A549 (cell line): ENCODE measurements at regions not wholly inside any gene's neighbourhood (a gene's known extent, or its start where the extent isn't known, plus 50 kb on each side); places are given as distances from the start of the nearest gene placed in this dataset.

Source experiments
- CBX8 ChIP-seq: fragments of 200-600 bp; sonication (generic); IDR thresholded peaks from 2 replicates; pipeline ENCODE4 v1.6.1; 2016
- ESRRA ChIP-seq: fragments of 150-350 bp; IDR thresholded peaks from 2 replicates; pipeline ENCODE4 v1.6.1; 2014; ENCODE audit warnings: mild to moderate bottlenecking, low read length, borderline replicate concordance
- KDM1A ChIP-seq: fragments of 200-600 bp; sonication (generic); IDR thresholded peaks from 2 replicates; pipeline ENCODE4 v1.6.1; 2016; ENCODE audit warnings: low read depth, mild to moderate bottlenecking
- MAFK ChIP-seq: fragments of 450-650 bp; IDR thresholded peaks from 2 replicates; pipeline ENCODE4 v1.6.1; 2014; ENCODE audit not compliant: partially characterized antibody
- NFE2L2 ChIP-seq: fragments of 150-350 bp; conservative IDR thresholded peaks from 2 replicates; pipeline ENCODE4 v1.6.1; 2014; ENCODE audit warnings: low read length
- PHF8 ChIP-seq: fragments of 200-600 bp; sonication (generic); IDR thresholded peaks from 2 replicates; pipeline ENCODE4 v1.6.1; 2016; ENCODE audit warnings: low read depth, mild to moderate bottlenecking, antibody characterized with exemption, moderate library complexity, borderline replicate concordance
- POLR2A ChIP-seq: IDR thresholded peaks from 2 replicates; pipeline ENCODE4 v1.6.1; 2012; ENCODE audit warnings: mild to moderate bottlenecking, low read length
- RFX5 ChIP-seq: fragments of 450-650 bp; IDR thresholded peaks from 2 replicates; pipeline ENCODE4 v1.7.1; 2014; ENCODE audit warnings: antibody characterized with exemption, mild to moderate bottlenecking, moderate library complexity
- SMC3 ChIP-seq: fragments of >200 bp; sonication (Bioruptor Twin); formaldehyde crosslinking; IDR thresholded peaks from 3 replicates; pipeline ENCODE4 v1.6.1; 2018; ENCODE audit warnings: inconsistent platforms
- ZFP36 ChIP-seq: fragments of 450-650 bp; IDR thresholded peaks from 2 replicates; pipeline ENCODE4 v1.6.1; 2014; ENCODE audit warnings: borderline replicate concordance; ENCODE audit not compliant: partially characterized antibody
- ZSCAN20 ChIP-seq: fragments of 250-450 bp; sonication (Bioruptor Pico); IDR thresholded peaks from 2 replicates; pipeline ENCODE4 v1.8.0; 2022; ENCODE audit warnings: mild to moderate bottlenecking, moderate library complexity
- TF ChIP-seq, protein P1 (sequence below): fragments of >200 bp; sonication (Bioruptor Twin); formaldehyde crosslinking; IDR thresholded peaks from 3 replicates; pipeline ENCODE4 v1.5.1; 2016
- TF ChIP-seq, protein P2 (sequence below): fragments of 250-450 bp; sonication (Bioruptor Pico); IDR thresholded peaks from 2 replicates; pipeline ENCODE4 v1.5.0; 2020; ENCODE audit warnings: low read depth, mild to moderate bottlenecking, moderate library complexity

DNA sequence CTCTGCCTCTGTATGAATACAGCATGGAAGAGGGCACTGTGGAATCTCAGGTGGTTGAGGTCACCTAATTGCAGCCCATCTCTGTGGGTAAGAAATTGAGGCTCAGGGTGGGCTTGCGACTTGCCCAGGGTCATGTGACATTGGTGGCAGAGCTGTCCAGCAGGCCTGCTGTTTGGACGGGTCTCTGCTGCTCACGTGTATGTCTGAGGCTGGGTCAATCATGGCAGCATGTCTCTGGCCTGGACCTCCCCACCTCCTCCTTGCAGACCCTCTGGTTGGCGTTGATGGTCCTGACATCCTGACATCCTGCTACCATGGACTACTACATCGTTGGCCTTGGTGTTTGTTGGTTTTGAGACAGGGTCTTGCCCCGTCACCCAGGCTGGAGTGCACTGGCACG is 64.3 kb upstream of the HPCAL1 start:
- TF ChIP-seq, protein P1, sequence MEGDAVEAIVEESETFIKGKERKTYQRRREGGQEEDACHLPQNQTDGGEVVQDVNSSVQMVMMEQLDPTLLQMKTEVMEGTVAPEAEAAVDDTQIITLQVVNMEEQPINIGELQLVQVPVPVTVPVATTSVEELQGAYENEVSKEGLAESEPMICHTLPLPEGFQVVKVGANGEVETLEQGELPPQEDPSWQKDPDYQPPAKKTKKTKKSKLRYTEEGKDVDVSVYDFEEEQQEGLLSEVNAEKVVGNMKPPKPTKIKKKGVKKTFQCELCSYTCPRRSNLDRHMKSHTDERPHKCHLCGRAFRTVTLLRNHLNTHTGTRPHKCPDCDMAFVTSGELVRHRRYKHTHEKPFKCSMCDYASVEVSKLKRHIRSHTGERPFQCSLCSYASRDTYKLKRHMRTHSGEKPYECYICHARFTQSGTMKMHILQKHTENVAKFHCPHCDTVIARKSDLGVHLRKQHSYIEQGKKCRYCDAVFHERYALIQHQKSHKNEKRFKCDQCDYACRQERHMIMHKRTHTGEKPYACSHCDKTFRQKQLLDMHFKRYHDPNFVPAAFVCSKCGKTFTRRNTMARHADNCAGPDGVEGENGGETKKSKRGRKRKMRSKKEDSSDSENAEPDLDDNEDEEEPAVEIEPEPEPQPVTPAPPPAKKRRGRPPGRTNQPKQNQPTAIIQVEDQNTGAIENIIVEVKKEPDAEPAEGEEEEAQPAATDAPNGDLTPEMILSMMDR = no peak
- TF ChIP-seq SMC3 (no peak), PHF8 (no peak), ESRRA (no peak), MAFK (no peak), ZFP36 (no peak), POLR2A (no peak), KDM1A (no peak), ZSCAN20 (CRISPR knock-in tag) (no peak), RFX5 (no peak), NFE2L2 (no peak), CBX8 (no peak)
- TF ChIP-seq, protein P2, sequence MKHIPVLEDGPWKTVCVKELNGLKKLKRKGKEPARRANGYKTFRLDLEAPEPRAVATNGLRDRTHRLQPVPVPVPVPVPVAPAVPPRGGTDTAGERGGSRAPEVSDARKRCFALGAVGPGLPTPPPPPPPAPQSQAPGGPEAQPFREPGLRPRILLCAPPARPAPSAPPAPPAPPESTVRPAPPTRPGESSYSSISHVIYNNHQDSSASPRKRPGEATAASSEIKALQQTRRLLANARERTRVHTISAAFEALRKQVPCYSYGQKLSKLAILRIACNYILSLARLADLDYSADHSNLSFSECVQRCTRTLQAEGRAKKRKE (CRISPR knock-in tag) = no peak
